ENCODE measurements at regions not wholly inside any gene's neighbourhood (a gene's known extent, or its start where the extent isn't known, plus 50 kb on each side); places are given as distances from the start of the nearest gene placed in this dataset.

GRCh38 chr22:48941033-48941902 lies 886.4 kb downstream of the BRD1 start:
- DNase-seq (ENCODE audit: missing footprints) (no peak), ATAC-seq (no peak)
- intact Hi-C loops (cut with DNase I): no loop called here

GRCh38 chr22:48940266-48941032 lies 887.2 kb downstream of the BRD1 start:
- DNase-seq (ENCODE audit: missing footprints) (no peak), ATAC-seq (no peak)
- intact Hi-C loops (cut with DNase I): no loop called here

GRCh38 chr22:48939441-48940265 lies 888.0 kb downstream of the BRD1 start:
- ATAC-seq (no peak), DNase-seq (ENCODE audit: missing footprints) (no peak)
- intact Hi-C loops (cut with DNase I): no loop called here

- no peak for DNase-seq (ENCODE audit: missing footprints)
- intact Hi-C loops (cut with DNase I): no loop called here
- no peak for ATAC-seq
Observed at GRCh38 chr22:48938741-48939140, 888.9 kb downstream of the BRD1 start.

GRCh38 chr22:48937032-48937639 lies 890.5 kb downstream of the BRD1 start:
- intact Hi-C loops (cut with DNase I): no loop called here
- DNase-seq (ENCODE audit: missing footprints): no peak
- ATAC-seq: no peak

- ATAC-seq (no peak), DNase-seq (ENCODE audit: missing footprints) (no peak)
- intact Hi-C loops (cut with DNase I): no loop called here
Observed at GRCh38 chr22:48936391-48936790, 891.3 kb downstream of the BRD1 start.

- no peak for DNase-seq (ENCODE audit: missing footprints)
- ATAC-seq: no peak
- intact Hi-C loops (cut with DNase I): no loop called here
Observed at GRCh38 chr22:48934446-48934845, 893.2 kb downstream of the BRD1 start.

- no peak for DNase-seq (ENCODE audit: missing footprints)
- intact Hi-C loops (cut with DNase I): no loop called here
- no peak for ATAC-seq
Observed at GRCh38 chr22:48931452-48931851, 896.2 kb downstream of the BRD1 start.

GRCh38 chr22:48929276-48929790 lies 898.3 kb downstream of the BRD1 start:
- intact Hi-C loops (cut with DNase I): no loop called here
- DNase-seq (ENCODE audit: missing footprints) (no peak), ATAC-seq (no peak)

- ATAC-seq (no peak), DNase-seq (ENCODE audit: missing footprints) (no peak)
- intact Hi-C loops (cut with DNase I): no loop called here
Observed at GRCh38 chr22:48927591-48927990, 900.1 kb downstream of the BRD1 start.

GRCh38 chr22:48926643-48927042 lies 901.0 kb downstream of the BRD1 start:
- ATAC-seq (no peak), DNase-seq (ENCODE audit: missing footprints) (no peak)
- intact Hi-C loops (cut with DNase I): no loop called here

- no peak for ATAC-seq
- intact Hi-C loops (cut with DNase I): no loop called here
- no peak for DNase-seq (ENCODE audit: missing footprints)
Observed at GRCh38 chr22:48926136-48926535, 901.5 kb downstream of the BRD1 start.

GRCh38 chr22:48925450-48925849 lies 902.2 kb downstream of the BRD1 start:
- intact Hi-C loops (cut with DNase I): no loop called here
- DNase-seq (ENCODE audit: missing footprints) (no peak), ATAC-seq (no peak)

GRCh38 chr22:48923996-48924395 lies 903.7 kb downstream of the BRD1 start:
- no peak for ATAC-seq
- intact Hi-C loops (cut with DNase I): no loop called here
- no peak for DNase-seq (ENCODE audit: missing footprints)

- intact Hi-C loops (cut with DNase I): no loop called here
- ATAC-seq (no peak), DNase-seq (ENCODE audit: missing footprints) (no peak)
Observed at GRCh38 chr22:48923165-48923865, 904.4 kb downstream of the BRD1 start.

GRCh38 chr22:48921411-48921903 lies 906.2 kb downstream of the BRD1 start:
- no peak for DNase-seq (ENCODE audit: missing footprints)
- intact Hi-C loops (cut with DNase I): no loop called here
- no peak for ATAC-seq

- DNase-seq (ENCODE audit: missing footprints) (no peak), ATAC-seq (no peak)
- intact Hi-C loops (cut with DNase I): no loop called here
Observed at GRCh38 chr22:48920776-48921241, 906.9 kb downstream of the BRD1 start.

Measured in Right ventricle myocardium inferior (tissue), 1 donor.